ENCODE measurements at regions not wholly inside any gene's neighbourhood (a gene's known extent, or its start where the extent isn't known, plus 50 kb on each side); places are given as distances from the start of the nearest gene placed in this dataset.

DNA sequence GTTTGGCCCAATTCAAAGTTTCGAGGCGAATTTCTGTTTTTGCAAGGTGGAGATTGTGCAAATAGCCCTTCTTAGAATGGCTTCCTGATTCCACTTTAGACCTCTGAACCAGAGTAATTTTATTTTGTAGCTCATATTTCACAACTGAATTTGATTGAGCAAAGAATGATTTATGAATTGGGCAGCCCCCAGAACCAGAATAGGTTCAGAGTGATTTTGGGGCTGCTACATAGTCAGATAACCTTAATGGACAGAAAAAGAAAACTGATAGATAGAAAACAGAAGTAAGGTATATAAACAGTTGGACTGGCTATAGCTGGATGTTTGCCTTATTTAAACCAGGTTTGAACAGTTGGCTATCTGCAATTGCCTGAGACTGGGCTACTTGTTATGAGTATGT, 156.6 kb downstream of the YIPF5 start:
- TF ChIP-seq, protein P1, sequence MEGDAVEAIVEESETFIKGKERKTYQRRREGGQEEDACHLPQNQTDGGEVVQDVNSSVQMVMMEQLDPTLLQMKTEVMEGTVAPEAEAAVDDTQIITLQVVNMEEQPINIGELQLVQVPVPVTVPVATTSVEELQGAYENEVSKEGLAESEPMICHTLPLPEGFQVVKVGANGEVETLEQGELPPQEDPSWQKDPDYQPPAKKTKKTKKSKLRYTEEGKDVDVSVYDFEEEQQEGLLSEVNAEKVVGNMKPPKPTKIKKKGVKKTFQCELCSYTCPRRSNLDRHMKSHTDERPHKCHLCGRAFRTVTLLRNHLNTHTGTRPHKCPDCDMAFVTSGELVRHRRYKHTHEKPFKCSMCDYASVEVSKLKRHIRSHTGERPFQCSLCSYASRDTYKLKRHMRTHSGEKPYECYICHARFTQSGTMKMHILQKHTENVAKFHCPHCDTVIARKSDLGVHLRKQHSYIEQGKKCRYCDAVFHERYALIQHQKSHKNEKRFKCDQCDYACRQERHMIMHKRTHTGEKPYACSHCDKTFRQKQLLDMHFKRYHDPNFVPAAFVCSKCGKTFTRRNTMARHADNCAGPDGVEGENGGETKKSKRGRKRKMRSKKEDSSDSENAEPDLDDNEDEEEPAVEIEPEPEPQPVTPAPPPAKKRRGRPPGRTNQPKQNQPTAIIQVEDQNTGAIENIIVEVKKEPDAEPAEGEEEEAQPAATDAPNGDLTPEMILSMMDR (IDR thresholded peaks at IDR 0.05) = no peak
- no peak for TF ChIP-seq POLR2A (IDR thresholded peaks at IDR 0.05)

Measured in suprapubic skin (tissue), 3 donors.